Germinal center (tissue), 1 donor: ENCODE measurements at regions not wholly inside any gene's neighbourhood (a gene's known extent, or its start where the extent isn't known, plus 50 kb on each side); places are given as distances from the start of the nearest gene placed in this dataset.
"Not testable (repeated sequence)": the region's sequence is repeated elsewhere in the genome, so short reads cannot be mapped to it uniquely, and the experiment has no call there.

Source experiments
- DNase-seq: peaks from one replicate; pipeline ENCODE4 v3.0.0; 2012; ENCODE audit warnings: mixed read lengths, low spot score

- DNase-seq = not testable (repeated sequence)
Observed at GRCh38 chr7:29703830-29704229, 102.5 kb upstream of the WIPF3 start.

GRCh38 chr7:29709002-29709401 lies 97.3 kb upstream of the WIPF3 start:
- not testable (repeated sequence) for DNase-seq

DNA sequence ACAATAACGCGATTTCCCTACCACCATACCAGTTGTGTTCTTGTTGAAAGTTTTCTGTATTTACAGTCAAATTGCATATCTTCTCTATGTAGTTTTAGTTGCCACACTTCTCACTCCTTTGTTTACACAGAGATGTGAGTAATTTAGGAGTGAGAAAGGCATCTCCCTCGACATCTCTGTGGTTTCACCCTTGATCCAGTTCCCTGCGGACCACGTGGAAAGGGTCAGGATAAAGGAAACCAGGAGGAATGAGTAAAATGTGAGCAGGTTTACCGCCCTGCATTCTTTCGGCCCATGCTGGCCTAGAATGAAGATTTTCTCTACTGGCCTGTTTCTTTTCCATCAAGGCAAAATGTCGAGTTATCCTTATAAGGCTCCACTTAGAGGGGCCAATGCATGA lies 83.2 kb upstream of the WIPF3 start:
- not testable (repeated sequence) for DNase-seq

- no peak for DNase-seq
Observed at GRCh38 chr7:29723599-29723998, 82.7 kb upstream of the WIPF3 start.

DNA sequence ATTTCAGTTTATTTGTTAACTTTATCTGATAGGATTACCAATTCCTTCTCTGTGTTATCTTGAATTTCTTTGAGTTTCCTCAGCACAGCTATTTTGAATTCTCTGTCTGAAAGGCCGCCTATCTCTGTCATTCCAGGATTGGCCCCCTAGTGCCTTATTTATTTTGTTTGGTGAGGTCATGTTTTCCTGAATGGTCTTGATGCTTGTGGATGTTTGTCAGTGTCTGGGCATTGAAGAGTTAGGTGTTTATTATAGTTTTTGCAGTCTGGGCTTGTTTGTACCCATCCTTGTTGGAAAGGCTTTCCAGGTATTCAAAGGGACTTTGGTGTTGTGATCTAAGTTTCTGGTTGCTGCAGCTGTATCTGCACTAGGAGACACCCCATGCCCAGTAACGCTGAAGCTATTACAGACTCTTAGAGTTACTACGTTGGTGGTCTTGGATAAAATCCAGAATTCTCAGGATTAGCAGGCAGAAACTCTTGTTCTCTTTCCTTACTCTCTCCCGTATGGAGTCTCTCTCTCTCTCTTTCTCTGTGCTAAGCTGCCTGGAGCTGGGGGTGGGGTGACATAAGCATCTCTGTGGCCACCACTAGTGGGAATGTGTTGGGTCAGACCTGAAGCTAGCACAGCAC lies 76.7 kb upstream of the WIPF3 start:
- not testable (repeated sequence) for DNase-seq

DNA sequence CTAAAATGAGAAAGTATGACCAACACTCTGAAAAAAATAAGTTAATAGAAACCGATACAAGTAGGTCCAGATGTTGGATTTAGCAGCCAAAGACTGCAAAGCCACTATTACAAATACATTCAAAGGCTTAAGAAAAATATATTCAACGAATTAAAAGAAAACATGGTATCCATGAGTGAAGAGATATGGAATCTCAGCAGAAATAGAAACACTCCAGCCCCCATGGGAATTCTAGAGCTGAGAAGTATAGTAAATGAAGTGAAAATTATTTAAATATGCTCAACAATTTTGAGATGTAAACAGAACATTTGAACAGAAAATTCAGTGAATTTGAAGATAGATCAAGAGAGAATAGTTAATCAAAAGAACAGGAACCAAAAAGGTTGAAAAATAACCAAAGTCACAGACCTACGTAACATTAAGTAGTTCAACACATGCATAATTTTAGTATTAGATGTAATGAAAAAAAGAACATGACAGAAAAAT lies 72.0 kb upstream of the WIPF3 start:
- no peak for DNase-seq

- not testable (repeated sequence) for DNase-seq
Observed at GRCh38 chr7:29747645-29748245, 58.6 kb upstream of the WIPF3 start.

- no peak for DNase-seq
Observed at GRCh38 chr7:29748286-29749099, 57.8 kb upstream of the WIPF3 start.

DNA sequence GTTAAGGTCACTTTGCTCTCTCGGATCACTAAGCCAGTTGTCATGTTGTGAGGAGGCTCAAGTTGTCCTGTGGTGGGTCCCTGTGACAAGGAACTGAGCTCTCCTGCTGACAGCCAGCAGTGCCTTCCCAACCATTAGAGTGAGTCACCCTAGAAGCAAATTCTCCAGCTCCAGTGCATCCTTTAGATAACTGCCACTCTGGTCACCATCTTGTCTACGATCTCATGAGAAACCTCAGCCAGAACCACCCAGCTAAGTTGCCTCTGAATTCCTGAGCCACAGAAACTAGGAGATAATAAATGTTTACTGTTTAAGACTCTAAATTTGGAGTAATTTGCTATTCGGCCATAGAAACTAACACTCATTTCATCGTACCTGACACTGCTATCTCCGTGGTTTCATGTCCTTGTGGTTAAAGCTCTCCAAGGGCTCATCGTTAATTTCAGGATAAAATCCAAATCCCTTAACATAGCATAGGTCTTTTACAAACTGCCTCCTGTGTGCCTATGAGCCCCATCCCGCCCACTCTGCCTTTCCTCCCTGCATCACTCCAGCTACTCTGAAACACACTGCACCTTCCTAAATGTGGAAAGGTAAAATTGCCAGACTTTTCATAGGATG lies 56.5 kb upstream of the WIPF3 start:
- no peak for DNase-seq

- DNase-seq = not testable (repeated sequence)
Observed at GRCh38 chr7:29750373-29750940, 55.9 kb upstream of the WIPF3 start.

- DNase-seq = not testable (repeated sequence)
Observed at GRCh38 chr7:29751012-29751411, 55.3 kb upstream of the WIPF3 start.

- DNase-seq = no peak
Observed at GRCh38 chr7:29754874-29755490, 51.3 kb upstream of the WIPF3 start.
